ENCODE measurements at regions not wholly inside any gene's neighbourhood (a gene's known extent, or its start where the extent isn't known, plus 50 kb on each side); places are given as distances from the start of the nearest gene placed in this dataset.

- no peak for DNase-seq (ENCODE audit: low read depth in 3 of 3, low spot score in 1 of 3)
These were observed 320.1 kb downstream of the OSTF1 start for GRCh38 chr9:75408391-75408790.

DNA sequence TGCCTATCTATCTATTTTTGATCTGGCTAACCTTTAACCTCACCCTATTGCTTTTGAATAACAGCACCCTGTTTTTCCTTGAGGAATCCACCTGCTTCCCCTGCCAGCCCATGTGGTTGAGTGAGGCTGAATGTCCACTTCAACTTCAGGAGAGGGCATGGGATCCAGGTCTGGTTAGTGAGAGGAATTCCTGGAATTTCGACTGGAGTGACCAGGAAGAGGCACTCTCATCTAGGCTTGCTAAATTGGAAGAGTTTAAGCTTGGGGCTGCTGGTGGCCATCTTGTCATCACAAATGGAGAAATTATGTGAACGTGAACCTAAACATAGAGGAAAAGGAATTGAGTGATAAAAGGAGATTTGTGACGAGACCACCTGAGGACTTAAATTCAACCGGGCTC is 322.1 kb downstream of the OSTF1 start:
- no peak for DNase-seq (ENCODE audit: low read depth in 3 of 3, low spot score in 1 of 3)

DNA sequence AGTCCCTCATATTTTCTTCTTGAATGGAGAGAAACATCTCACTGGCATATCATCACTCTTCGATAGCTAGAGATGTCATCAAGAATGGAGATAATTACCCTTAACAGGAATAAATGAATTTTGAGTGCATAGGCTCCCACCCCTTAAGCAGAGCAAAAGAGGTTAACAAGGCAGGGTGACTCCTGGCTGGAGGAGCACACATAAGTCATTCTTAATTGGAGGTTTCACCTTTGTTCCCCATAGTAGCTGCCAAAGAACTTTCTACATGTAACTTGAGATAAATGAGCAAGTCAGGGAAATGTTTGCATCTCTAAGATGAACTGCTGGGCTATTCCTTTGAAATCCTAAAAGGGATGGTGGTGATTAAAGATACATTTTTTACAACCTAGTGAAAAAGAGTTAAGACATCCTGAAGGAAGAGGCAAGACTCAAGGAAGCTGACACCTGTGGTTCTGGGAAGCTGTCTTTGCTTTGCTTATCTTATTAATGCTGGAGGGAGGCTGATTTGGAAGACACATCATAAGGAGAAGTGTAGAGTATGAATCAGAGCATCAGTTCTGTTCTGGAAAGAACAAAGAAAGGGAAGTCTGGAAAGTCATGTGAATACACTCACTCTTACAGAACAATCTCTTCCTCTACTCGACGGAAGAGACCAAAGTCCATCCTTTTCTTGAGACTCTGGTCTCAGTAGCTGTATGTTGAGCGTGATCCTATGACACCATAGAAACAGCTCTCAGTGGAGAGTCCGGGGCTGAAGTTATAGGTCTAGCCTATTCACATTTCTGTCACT is 326.3 kb downstream of the OSTF1 start:
- DNase-seq (ENCODE audit: low read depth in 3 of 3, low spot score in 1 of 3): no peak

DNA sequence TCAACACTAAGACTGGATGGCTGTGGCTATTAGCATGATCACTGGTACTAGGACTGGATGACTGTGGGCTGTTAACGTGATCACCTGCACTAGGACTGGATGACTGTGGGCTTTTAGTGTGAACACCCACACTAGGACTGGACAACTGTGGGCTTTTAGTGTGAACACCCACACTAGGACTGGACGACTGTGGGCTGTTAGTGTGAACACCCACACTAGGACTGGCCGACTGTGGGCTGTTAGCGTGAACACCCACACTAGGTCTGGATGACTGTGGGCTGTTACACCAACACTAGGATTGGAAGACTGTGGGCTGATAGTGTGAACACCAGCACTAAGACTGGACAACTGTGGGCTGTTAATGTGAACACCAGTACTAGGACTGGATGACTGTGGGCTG is 329.2 kb downstream of the OSTF1 start:
- no peak for DNase-seq (ENCODE audit: low read depth in 3 of 3, low spot score in 1 of 3)

DNA sequence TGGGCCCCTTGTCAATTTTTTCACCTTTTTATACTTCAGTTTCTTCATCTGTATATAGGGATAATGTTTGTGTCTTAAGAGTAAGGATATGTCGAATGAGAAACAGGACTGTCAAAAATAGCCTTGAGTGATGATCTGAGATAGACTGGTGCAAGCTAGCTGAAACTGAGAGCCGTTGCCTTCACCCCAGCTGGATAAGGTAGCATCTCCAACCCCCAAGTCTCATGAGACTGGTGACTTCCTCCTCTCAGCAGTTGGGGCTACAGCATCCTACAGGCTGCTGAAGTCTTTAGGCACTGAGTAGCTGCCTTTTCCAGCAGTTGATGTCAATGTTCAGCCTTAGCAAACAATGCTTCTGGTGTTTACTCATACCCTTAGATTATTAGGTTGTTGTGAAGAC is 330.2 kb downstream of the OSTF1 start:
- no peak for DNase-seq (ENCODE audit: low read depth in 3 of 3, low spot score in 1 of 3)

- no peak for DNase-seq (ENCODE audit: low read depth in 3 of 3, low spot score in 1 of 3)
These were observed 334.7 kb downstream of the OSTF1 start for GRCh38 chr9:75422944-75423522.

GRCh38 chr9:75429531-75430475 is 341.5 kb downstream of the OSTF1 start:
- DNase-seq (ENCODE audit: low read depth in 3 of 3, low spot score in 1 of 3): no peak

DNA sequence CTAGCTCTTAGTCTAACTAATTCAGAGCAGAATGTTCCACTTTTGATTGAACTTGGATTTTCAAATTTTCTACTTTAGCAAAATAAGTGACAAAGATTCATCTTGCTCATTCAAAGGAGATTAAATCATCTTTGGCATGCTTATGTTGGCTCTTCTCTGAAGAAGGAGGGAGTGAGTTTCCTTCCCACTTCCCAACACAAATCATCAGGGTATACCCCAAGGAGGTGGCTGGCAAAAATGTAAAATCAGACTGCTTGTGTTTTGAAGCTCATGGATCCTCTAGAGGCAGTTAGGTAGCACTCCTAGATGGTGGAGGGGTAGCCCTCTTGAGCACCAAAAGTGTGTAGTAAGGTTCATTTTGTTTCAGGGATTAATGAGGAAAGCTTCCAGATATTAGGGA is 343.1 kb downstream of the OSTF1 start:
- no peak for DNase-seq (ENCODE audit: low read depth in 3 of 3, low spot score in 1 of 3)

- DNase-seq (ENCODE audit: low read depth in 3 of 3, low spot score in 1 of 3): no peak
These were observed 344.1 kb downstream of the OSTF1 start for GRCh38 chr9:75432386-75432785.

GRCh38 chr9:75432888-75433287 is 344.6 kb downstream of the OSTF1 start:
- DNase-seq (ENCODE audit: low read depth in 3 of 3, low spot score in 1 of 3): no peak

- DNase-seq (ENCODE audit: low read depth in 3 of 3, low spot score in 1 of 3): no peak
These were observed 350.4 kb downstream of the OSTF1 start for GRCh38 chr9:75438716-75439115.

GRCh38 chr9:75440914-75441313 is 352.6 kb downstream of the OSTF1 start:
- no peak for DNase-seq (ENCODE audit: low read depth in 3 of 3, low spot score in 1 of 3)

GRCh38 chr9:75445144-75445543 is 356.8 kb downstream of the OSTF1 start:
- DNase-seq (ENCODE audit: low read depth in 3 of 3, low spot score in 1 of 3): no peak

DNA sequence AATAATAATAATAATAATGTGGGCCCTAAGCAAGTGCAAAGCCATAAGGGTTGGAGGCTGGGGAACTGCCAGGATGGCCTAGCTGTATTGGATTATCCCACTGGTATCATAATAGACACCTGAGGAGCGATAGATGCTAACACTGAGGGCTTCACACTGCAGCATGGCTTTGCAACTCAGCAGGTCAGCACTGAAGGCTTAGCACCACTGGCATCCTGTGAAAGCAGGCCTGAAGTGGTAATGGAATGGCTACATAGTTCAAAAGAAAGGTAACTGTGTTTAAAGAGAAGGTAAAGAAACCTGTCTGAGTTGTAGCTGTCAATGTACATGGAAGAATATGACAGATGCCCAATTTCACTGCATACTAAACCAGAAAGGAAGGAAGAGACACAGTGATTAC is 359.0 kb downstream of the OSTF1 start:
- no peak for DNase-seq (ENCODE audit: low read depth in 3 of 3, low spot score in 1 of 3)

- DNase-seq (ENCODE audit: low read depth in 3 of 3, low spot score in 1 of 3): no peak
These were observed 360.0 kb downstream of the OSTF1 start for GRCh38 chr9:75448281-75448680.

DNA sequence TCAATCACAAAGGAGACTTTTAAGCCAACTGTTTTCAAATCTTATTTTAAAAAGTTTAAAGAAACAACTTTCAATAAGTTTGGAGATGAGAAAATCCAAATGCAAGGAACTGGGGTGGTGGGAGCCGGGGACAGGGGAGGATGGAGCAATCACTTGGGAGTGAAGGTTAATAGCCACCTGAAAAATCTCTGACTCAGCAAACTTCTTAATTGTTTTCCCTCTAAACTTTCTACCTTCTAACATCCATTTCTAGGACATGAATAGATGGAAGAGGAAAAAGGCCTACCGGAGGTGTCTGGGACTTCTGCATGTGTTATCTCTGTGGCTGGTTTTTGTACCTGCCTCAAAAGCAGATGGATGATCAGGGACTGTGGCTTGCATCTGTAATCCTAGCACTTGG is 360.6 kb downstream of the OSTF1 start:
- DNase-seq (ENCODE audit: low read depth in 3 of 3, low spot score in 1 of 3): no peak

DNA sequence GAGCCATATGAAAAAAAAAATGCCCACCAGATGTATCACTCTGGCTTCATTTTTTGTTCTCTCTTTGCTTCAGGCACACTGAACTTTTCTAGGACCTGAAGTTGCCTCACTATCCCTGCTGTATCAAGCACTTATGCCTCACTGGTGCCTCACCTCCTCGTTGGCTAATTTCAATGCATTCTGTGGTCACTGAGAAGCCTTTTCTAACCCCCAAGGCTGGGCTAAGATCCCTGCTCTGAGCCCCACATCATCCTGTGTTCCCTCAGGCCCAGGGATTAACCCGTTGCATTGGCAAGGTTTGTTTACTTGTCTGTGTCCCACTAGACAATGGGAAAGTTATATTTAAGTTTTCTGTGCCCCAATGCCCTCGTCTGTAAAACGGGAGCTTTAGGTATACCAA is 362.7 kb downstream of the OSTF1 start:
- DNase-seq (ENCODE audit: low read depth in 3 of 3, low spot score in 1 of 3): no peak

DNA sequence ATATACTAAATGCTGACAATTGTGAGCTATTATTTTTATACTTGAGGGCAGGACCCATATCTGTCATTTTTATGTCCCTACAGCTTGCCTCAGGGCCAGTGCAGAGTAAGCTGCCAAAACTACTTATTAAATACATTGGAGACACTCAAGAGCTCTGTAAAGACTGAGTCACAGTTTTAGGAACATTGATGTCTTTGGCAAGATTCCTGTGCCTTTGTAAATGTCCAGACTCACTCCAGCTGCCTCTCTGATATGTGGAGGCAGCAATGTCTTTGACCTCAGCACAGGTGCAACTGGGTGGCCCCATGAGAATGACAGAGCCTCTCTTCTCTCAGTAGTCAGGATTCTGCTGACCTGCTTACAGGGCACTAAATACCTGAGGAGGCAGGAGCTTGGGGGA is 363.2 kb downstream of the OSTF1 start:
- no peak for DNase-seq (ENCODE audit: low read depth in 3 of 3, low spot score in 1 of 3)

GRCh38 chr9:75452512-75452911 is 364.2 kb downstream of the OSTF1 start:
- DNase-seq (ENCODE audit: low read depth in 3 of 3, low spot score in 1 of 3): no peak

- DNase-seq (ENCODE audit: low read depth in 3 of 3, low spot score in 1 of 3): no peak
These were observed 365.7 kb downstream of the OSTF1 start for GRCh38 chr9:75454043-75454442.

GRCh38 chr9:75454891-75455290 is 366.6 kb downstream of the OSTF1 start:
- no peak for DNase-seq (ENCODE audit: low read depth in 3 of 3, low spot score in 1 of 3)

- no peak for DNase-seq (ENCODE audit: low read depth in 3 of 3, low spot score in 1 of 3)
These were observed 367.2 kb downstream of the OSTF1 start for GRCh38 chr9:75455444-75455921.
